ENCODE measurements at regions not wholly inside any gene's neighbourhood (a gene's known extent, or its start where the extent isn't known, plus 50 kb on each side); places are given as distances from the start of the nearest gene placed in this dataset.

- Histone ChIP-seq H3K4me3 (no peak overlapping the region), H3K4me1 (replicated peaks in 1 of 2) (no peaks in the 10 kb centered on the region), H3K36me3 (replicated peaks in 1 of 2) (no peaks in the 10 kb centered on the region), H3K9me3 (replicated peaks in 1 of 3) (no peaks in the 10 kb centered on the region), H3K27ac (no peak overlapping the region), H3K27me3 (no peaks in the 10 kb centered on the region)
- intact Hi-C loops (cut with DNase I), result no loop called here
- DNase-seq, result no peak
- TF ChIP-seq POLR2A (IDR thresholded peaks at IDR 0.05), result no peak
- 92 to 95% (median 94%) methylated on average over 6 of the region's 6 CpGs for WGBS, 4 donors
Observed at GRCh38 chr5:159424123-159424522, 93.8 kb upstream of the IL12B start.

- intact Hi-C loops (cut with DNase I), result no loop called here
- 86 to 95% (median 89%) methylated on average over 3 of the region's 3 CpGs for WGBS, 4 donors
- DNase-seq, result no peak
Observed at GRCh38 chr5:159426694-159427093, 96.4 kb upstream of the IL12B start.

GRCh38 chr5:159427180-159428012 is 97.1 kb upstream of the IL12B start:
- Histone ChIP-seq H3K4me3 (no peak overlapping the region), H3K27me3 (no peaks in the 10 kb centered on the region), H3K9me3 (replicated peaks in 1 of 3) (no peaks in the 10 kb centered on the region), H3K36me3 (replicated peaks in 1 of 2) (no peaks in the 10 kb centered on the region), H3K4me1 (replicated peaks in 1 of 2) (no peaks in the 10 kb centered on the region), H3K27ac (no peak overlapping the region)
- TF ChIP-seq POLR2A (IDR thresholded peaks at IDR 0.05), result no peak
- TF ChIP-seq CTCF (IDR thresholded peaks at IDR 0.05), result no peak
- intact Hi-C loops (cut with DNase I), result no loop called here
- WGBS, 4 donors, result 61 to 64% (median 63%) methylated on average over 7 of the region's 7 CpGs
- DNase-seq, result no peak

More at GRCh38 chr5:159426694-159427093, 96.4 kb upstream of the IL12B start:
- TF ChIP-seq POLR2A (IDR thresholded peaks at IDR 0.05) (no peak), CTCF (IDR thresholded peaks at IDR 0.05) (no peak)
- H3K4me3 ChIP-seq, result no peak overlapping the region
- H3K36me3 ChIP-seq (replicated peaks in 1 of 2), result no peaks in the 10 kb centered on the region
- H3K27me3 ChIP-seq, result no peaks in the 10 kb centered on the region
- no peak overlapping the region for H3K27ac ChIP-seq
- H3K4me1 ChIP-seq (replicated peaks in 1 of 2), result no peaks in the 10 kb centered on the region
- H3K9me3 ChIP-seq (replicated peaks in 1 of 3), result no peaks in the 10 kb centered on the region

GRCh38 chr5:159430361-159431012 is 100.2 kb upstream of the IL12B start:
- Histone ChIP-seq H3K27me3 (no peaks in the 10 kb centered on the region), H3K36me3 (replicated peaks in 1 of 2) (no peaks in the 10 kb centered on the region), H3K9me3 (replicated peaks in 1 of 3) (no peaks in the 10 kb centered on the region), H3K4me3 (no peak overlapping the region), H3K27ac (no peak overlapping the region), H3K4me1 (replicated peaks in 1 of 2) (no peaks in the 10 kb centered on the region)
- TF ChIP-seq POLR2A (IDR thresholded peaks at IDR 0.05), result no peak
- no peak for TF ChIP-seq CTCF (IDR thresholded peaks at IDR 0.05)
- intact Hi-C loops (cut with DNase I), result loop anchor here in 1 of 2 donors (10.0 kb wide), 1 partner anchor 106 kb away; no protein-coding TSS in a partner anchor
- DNase-seq, result no peak
- 75 to 90% (median 86%) methylated on average over 7 of the region's 7 CpGs for WGBS, 4 donors
